Activated CD4-positive, CD25-positive, alpha-beta regulatory T cell treated with anti-CD3 and anti-CD28 coated beads, Interleukin-2, amount 50 U/mL, for 24 hours (primary cell): ENCODE measurements at regions not wholly inside any gene's neighbourhood (a gene's known extent, or its start where the extent isn't known, plus 50 kb on each side); places are given as distances from the start of the nearest gene placed in this dataset.

Experiments used
- ATAC-seq, 2 donors: fragments of 150-1000 bp; cut with Tn5 transposase; one replicate each; pipeline ENCODE4 v1.10.0; 2021; ENCODE audit warnings: mild to moderate bottlenecking in 1 of 2, moderate library complexity in 1 of 2

DNA sequence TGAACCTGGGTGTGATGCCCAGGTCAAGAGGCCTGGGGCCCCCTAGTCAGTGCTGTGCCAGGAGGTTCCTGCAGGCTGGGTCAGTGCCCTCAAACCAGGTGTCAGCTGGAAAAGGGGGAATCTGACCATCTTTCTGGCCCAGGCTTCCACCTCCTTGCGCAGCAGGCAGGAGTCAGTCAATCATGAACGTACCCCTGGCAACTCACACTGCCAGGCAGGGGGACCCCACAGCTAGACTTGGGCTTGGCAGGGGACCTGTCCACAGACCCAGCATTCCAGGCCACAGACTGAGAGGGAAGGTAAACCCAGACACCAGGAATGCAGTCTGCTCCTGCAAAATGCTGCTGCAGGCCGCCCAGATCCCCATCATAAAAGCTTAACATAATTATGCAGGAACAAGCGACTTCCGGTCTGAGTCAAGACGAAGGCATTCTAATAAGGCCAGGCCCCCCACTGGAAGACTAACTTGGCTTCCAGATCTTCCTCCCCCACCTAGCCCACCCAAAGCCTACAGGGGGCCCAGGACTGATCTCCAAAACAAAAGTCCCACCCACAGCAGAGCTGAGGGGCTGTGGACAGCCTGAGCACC lies 156.3 kb downstream of the BCOR start:
- ATAC-seq: no peak

- ATAC-seq: no peak
Measured at GRCh38 chrX:39944416-39944815, 153.3 kb downstream of the BCOR start.

DNA sequence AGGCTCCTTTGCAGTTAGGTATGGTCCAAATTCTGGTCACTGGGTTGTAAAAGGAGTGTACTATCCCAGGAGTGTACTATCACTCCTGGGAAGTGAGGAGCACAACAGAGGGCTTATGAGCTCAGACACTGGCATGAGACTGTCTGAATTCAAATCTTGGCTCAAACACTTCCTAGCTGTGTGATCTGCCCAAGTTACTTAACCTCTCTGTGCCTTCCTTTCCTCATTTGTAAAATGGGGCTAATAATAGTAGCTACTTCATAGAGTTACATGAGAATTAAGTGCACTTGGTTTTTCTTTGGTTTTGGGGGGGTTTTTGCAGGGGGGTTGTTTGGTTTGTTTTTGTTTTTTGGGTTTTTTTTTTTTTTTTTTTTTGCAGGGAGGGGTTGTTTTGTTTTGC lies 152.0 kb downstream of the BCOR start:
- ATAC-seq: no peak

GRCh38 chrX:39946822-39947221 lies 150.9 kb downstream of the BCOR start:
- no peak for ATAC-seq

- ATAC-seq: no peak
Measured at GRCh38 chrX:39948582-39948981, 149.2 kb downstream of the BCOR start.

DNA sequence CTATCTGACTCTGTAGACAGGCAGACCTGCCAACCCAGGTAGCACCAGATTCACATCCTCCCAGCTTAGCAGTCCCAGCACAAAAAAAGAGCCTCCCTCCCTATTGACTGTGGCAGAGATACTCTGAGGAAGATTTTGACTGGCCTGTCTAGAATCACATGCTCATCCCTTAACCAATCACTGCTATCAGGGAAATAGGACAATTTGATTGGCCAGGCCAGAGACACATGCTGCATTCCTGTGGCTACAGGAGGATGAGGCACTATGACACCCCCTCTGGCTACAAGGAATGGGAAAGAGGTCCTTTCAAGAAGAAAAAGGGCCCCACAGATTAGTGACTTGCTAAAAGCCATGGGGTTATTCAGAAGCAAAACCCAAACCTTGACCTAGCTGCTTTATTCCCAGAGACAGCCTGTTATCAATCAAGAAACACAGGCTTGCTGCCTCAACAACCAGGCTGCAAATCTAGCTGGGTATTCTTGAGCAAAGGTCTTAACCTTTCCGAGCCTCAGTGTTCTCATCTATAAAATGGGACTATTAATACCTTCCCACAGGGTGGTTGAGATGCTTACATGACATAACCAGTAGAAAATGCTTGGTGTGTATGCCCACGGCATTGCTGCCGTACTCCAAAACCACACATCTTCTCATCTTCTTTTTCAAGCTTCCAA lies 147.6 kb downstream of the BCOR start:
- no peak for ATAC-seq

DNA sequence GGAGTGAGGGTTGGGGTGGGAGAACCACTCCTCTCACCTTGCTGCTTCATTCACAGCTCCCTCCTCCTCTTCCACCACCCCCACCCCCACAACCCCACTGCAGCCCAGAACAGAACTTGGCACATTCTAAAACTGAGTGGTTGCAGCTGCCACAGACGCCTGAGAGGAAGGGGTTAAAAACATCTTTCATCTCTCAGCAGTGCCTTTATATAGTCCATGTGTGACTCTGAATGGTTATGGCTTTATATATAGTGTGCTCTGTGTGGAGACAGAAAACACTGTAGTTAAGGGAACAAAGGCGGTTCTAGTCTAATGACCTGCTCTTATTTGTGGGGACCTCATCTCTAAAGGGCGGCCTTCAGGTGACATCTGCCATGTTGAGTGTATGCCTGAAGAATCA lies 144.8 kb downstream of the BCOR start:
- no peak for ATAC-seq

GRCh38 chrX:39953879-39954278 lies 143.9 kb downstream of the BCOR start:
- ATAC-seq: no peak

GRCh38 chrX:39954851-39955250 lies 142.9 kb downstream of the BCOR start:
- no peak for ATAC-seq

DNA sequence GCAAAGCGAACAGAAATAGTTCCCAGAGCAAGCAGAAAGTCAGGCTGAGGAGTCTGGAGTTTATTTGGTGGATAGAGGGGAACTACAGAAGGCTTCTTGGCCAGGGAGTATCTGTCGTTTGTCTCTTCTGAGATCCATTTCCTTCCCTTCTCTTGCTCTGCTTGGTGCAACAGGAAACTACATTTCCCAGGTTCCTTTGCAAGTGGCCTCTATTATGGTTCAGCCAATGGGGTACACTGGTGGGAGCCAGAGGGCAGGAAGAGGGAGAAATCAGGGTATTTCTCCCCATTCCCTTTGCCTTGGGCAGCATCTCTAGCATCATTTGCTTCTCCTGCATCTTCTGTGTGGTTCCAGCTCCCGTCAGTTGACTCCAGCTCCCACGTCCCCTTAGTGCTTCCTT lies 142.1 kb downstream of the BCOR start:
- ATAC-seq: no peak

DNA sequence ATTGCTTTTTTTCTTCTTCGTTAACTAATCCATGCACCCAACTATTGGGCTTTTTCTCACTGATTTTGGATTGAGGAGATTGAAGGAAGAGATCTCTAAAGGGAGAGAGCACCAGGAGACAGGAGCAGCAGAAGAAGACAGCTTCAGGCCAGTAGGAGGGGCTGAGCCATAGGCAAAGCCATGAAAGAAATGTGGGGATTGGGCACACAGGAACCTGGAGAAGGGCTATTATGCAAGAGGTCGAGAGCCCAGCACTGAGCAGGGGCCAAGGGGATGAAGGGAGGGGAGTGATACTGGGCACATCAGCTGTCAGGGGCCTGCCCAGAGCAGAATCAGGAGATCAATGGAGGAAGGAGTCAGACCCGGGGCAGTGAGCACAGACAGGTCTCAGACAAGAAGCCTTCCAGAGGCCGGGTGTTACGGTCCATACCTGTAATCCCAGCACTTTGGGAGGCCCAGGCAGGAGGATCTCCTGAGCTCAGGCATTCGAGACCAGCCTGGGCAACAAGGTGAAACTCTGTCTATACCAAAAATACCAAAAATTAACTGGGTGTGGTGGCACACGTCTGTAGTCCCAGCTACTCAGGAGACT lies 140.9 kb downstream of the BCOR start:
- ATAC-seq: no peak

- no peak for ATAC-seq
Measured at GRCh38 chrX:39957816-39958566, 139.8 kb downstream of the BCOR start.

- no peak for ATAC-seq
Measured at GRCh38 chrX:39958850-39959249, 138.9 kb downstream of the BCOR start.

- no peak for ATAC-seq
Measured at GRCh38 chrX:39960219-39960618, 137.5 kb downstream of the BCOR start.

DNA sequence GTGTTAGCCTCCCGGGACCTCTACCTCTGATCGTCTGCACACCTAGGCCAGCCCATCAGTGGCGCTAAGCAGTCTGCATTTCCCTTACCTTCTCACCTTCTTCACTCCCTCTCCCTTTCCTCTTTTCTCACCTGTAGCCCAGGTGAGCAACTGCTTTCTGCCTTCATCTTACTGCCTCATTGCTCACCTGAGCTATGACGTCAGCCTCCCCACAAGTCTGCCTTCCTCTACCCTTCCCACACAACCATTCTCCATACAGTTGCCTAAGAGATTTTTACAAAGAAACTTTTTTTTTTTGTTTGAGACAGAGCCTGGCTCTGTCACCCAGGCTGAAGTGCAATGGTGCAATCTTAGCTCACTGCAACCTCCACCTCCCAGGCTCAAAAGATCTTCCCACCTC lies 136.3 kb downstream of the BCOR start:
- no peak for ATAC-seq

GRCh38 chrX:39965051-39965573 lies 132.6 kb downstream of the BCOR start:
- ATAC-seq: no peak

- ATAC-seq: no peak
Measured at GRCh38 chrX:39966176-39966575, 131.6 kb downstream of the BCOR start.

DNA sequence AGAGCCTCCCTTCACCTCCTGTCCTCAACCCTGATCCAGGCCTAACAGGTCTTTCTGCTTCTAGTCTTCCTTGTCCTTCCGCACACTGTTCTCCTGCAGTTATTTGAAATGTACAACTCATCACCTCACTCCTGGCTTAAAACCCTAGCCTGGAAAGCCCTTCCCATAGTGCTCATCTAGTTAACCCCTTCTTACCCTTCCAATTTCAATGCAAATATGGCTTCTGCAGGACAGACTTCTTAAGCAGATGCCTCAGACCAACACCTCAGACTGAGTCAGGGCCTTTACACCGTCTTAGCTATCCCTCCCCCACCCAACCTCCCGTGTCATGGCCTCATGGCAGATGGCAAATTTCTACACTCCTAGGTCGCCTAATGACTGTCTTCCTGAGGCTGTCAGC lies 130.4 kb downstream of the BCOR start:
- ATAC-seq: peak in 1 of 2 donors; percentile 49

- no peak for ATAC-seq
Measured at GRCh38 chrX:39969099-39969818, 128.5 kb downstream of the BCOR start.

GRCh38 chrX:39969819-39970504 lies 127.8 kb downstream of the BCOR start:
- no peak for ATAC-seq

GRCh38 chrX:39971760-39972159 lies 126.0 kb downstream of the BCOR start:
- ATAC-seq: no peak

- ATAC-seq: no peak
Measured at GRCh38 chrX:39972340-39972739, 125.4 kb downstream of the BCOR start.
